ENCODE measurements at regions not wholly inside any gene's neighbourhood (a gene's known extent, or its start where the extent isn't known, plus 50 kb on each side); places are given as distances from the start of the nearest gene placed in this dataset.

DNA sequence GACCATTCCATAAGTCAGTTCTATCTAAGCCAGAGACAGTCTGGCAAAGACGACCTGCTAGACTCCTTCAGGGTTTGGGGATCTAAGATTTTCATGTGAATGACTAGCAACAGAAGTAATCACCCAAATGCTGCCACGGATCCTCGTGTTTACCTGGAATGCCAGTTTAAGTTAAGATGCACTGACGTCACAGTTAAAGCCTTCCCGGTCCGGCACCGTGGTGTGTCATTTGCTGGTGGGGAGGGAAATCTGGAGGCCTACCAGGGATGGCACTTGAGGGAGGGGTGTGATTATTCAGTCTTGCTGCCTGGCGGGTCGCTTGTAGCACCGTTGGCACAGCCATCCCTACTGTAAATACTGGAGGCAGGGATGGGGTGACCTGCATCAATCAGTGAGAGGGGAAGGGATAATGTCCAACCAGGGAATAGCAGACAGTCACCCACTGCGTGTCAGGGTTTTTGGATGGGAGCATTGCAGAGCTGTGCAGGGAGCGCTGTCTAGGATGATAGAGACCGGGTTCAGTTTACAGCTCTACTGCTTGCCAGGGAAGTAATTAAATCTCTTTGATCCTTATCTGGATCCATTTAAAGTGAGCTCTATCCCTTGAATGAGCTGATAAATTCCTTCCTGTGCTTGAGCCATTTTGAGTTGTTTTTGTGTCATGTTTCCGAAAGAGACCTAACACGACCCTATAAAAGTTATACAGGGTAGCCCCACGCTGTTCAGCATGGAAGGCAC, 764.7 kb upstream of the EEF2KMT start:
- TF ChIP-seq, protein P1, sequence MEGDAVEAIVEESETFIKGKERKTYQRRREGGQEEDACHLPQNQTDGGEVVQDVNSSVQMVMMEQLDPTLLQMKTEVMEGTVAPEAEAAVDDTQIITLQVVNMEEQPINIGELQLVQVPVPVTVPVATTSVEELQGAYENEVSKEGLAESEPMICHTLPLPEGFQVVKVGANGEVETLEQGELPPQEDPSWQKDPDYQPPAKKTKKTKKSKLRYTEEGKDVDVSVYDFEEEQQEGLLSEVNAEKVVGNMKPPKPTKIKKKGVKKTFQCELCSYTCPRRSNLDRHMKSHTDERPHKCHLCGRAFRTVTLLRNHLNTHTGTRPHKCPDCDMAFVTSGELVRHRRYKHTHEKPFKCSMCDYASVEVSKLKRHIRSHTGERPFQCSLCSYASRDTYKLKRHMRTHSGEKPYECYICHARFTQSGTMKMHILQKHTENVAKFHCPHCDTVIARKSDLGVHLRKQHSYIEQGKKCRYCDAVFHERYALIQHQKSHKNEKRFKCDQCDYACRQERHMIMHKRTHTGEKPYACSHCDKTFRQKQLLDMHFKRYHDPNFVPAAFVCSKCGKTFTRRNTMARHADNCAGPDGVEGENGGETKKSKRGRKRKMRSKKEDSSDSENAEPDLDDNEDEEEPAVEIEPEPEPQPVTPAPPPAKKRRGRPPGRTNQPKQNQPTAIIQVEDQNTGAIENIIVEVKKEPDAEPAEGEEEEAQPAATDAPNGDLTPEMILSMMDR (IDR thresholded peaks at IDR 0.05) = no peak
- no peak for TF ChIP-seq POLR2A (IDR thresholded peaks at IDR 0.05)

Data from uterus (tissue), 2 donors.